Kidney epithelial cell (primary cell): ENCODE measurements at regions not wholly inside any gene's neighbourhood (a gene's known extent, or its start where the extent isn't known, plus 50 kb on each side); places are given as distances from the start of the nearest gene placed in this dataset.

Source experiments
- DNase-seq: peaks from one replicate; pipeline ENCODE4 v3.0.0-alpha.2; 2010; ENCODE audit warnings: low read depth
- H3K27me3 ChIP-seq: 2 replicates; pipeline ENCODE4 v1.6.0; 2011; ENCODE audit warnings: low read length; ENCODE audit not compliant: control insufficient read depth, insufficient read depth
- H3K36me3 ChIP-seq: 2 replicates; pipeline ENCODE4 v1.5.1; 2011; ENCODE audit warnings: low read length; ENCODE audit not compliant: control insufficient read depth, insufficient read depth
- H3K4me3 ChIP-seq: 2 replicates; pipeline ENCODE4 v1.5.1; 2011; ENCODE audit warnings: low read depth, mild to moderate bottlenecking, control low read depth, low read length
- TF ChIP-seq, protein P1 (sequence below): IDR thresholded peaks from 2 replicates; pipeline ENCODE4 v1.5.1; 2011; ENCODE audit warnings: mild to moderate bottlenecking, moderate library complexity, low read length, control low read depth, inconsistent platforms; ENCODE audit not compliant: insufficient read depth, poor library complexity, severe bottlenecking

- no peak for DNase-seq
- H3K4me3 ChIP-seq: no peak overlapping the region
- TF ChIP-seq, protein P1, sequence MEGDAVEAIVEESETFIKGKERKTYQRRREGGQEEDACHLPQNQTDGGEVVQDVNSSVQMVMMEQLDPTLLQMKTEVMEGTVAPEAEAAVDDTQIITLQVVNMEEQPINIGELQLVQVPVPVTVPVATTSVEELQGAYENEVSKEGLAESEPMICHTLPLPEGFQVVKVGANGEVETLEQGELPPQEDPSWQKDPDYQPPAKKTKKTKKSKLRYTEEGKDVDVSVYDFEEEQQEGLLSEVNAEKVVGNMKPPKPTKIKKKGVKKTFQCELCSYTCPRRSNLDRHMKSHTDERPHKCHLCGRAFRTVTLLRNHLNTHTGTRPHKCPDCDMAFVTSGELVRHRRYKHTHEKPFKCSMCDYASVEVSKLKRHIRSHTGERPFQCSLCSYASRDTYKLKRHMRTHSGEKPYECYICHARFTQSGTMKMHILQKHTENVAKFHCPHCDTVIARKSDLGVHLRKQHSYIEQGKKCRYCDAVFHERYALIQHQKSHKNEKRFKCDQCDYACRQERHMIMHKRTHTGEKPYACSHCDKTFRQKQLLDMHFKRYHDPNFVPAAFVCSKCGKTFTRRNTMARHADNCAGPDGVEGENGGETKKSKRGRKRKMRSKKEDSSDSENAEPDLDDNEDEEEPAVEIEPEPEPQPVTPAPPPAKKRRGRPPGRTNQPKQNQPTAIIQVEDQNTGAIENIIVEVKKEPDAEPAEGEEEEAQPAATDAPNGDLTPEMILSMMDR: no peak
- H3K36me3 ChIP-seq: no peaks in the 10 kb centered on the region
- H3K27me3 ChIP-seq: no peaks in the 10 kb centered on the region
Measured at GRCh38 chr13:85597790-85598500, 201.3 kb downstream of the SLITRK6 start.

DNA sequence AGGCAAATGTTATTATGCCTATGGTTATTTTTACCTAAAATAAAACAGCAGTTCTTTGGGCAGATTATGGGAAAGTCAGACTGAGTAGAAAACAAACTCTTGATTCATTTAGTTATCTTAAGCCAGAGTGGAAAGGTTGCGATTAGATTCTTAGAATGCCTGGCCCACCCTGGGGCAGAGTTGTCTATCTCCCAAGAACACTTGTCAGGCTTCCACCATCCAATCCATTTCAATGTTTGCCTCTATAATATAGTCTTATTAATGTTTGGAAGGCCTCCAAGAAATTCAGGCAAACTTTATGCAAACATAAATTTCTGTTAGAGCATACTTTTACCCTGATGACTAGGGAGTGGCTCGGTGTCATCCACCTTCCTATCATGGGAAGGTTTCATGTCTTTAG, 207.0 kb downstream of the SLITRK6 start:
- TF ChIP-seq, protein P1: no peak
- H3K4me3 ChIP-seq: no peak overlapping the region
- no peak for DNase-seq
- no peaks in the 10 kb centered on the region for H3K27me3 ChIP-seq
- H3K36me3 ChIP-seq: no peaks in the 10 kb centered on the region

DNA sequence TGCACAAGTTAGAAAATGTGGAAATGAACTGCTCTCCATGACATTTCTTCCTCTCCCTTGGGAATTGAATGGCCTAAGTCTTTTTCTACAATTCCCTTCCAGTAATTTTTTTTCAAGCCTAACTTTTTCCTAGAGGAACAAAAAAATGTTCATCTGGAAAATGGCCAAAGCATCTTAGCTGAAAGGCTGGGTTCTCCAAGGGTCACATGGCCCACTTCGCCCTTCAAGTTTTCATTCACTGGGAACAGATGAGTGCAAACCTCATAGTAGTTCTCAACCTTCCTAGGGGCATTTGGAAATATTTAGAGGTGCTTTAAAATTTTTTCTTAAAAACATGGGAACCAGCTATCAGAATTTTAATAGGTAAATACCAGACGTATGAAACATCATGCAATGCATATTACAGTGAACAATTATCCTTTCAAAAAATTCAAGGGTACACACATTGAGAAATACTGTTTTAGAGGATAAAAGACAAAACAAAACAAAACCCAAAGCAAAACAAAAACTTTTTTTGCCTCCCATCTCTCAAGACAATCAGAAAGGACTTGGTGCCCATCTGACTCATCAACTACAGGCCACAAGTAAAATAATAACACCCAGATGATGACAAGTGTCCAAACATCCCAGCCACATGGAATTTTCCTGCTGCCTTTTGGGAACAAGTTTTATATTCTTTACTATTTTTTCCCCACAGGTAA, 208.8 kb downstream of the SLITRK6 start:
- DNase-seq: no peak
- TF ChIP-seq, protein P1: no peak

DNA sequence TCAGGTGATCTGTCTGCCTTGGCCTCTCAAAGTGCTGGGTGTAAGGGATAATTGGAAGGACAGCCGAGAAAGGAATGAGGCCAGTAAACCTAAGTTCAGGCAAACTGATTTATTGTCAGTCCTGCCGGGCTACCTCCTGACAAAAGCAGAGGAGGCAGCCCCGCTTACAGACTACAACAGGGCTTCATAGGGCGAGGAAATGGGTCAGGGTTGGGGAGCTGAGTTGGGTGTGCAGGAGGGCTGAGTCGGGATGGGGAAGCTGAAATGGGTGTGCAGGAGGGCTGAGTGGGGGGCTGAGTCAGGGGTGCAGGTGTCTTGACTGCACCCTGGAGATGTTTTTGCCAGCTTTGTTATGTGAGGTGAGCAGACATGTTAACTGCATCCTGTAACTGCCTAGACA, 210.2 kb downstream of the SLITRK6 start:
- Histone ChIP-seq H3K27me3 (no peaks in the 10 kb centered on the region), H3K4me3 (no peak overlapping the region), H3K36me3 (no peaks in the 10 kb centered on the region)
- TF ChIP-seq, protein P1: no peak
- no peak for DNase-seq

More for the DNA sequence above, 208.8 kb downstream of the SLITRK6 start:
- Histone ChIP-seq H3K27me3 (no peaks in the 10 kb centered on the region), H3K4me3 (no peak overlapping the region), H3K36me3 (no peaks in the 10 kb centered on the region)

DNA sequence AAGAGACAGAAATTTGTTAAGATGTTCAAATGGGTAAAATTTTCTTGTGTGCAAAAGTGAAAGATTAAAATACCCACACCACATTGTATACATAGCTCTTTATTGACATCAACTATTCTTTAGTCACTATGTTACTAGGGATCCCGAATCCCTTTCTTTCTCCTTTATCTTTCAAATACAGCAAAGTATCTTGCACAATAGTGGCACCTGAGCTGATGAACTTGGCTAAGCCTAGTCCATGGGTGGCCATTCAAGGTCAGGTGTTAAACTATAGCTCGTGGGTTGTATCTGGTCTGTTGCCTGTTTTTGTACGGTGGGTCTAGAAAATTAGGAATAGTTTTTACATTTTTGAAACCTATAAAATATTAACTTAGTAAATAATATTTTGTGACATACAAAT, 210.9 kb downstream of the SLITRK6 start:
- no peak for DNase-seq
- TF ChIP-seq, protein P1: no peak
- Histone ChIP-seq H3K27me3 (no peaks in the 10 kb centered on the region), H3K4me3 (no peak overlapping the region), H3K36me3 (no peaks in the 10 kb centered on the region)

DNA sequence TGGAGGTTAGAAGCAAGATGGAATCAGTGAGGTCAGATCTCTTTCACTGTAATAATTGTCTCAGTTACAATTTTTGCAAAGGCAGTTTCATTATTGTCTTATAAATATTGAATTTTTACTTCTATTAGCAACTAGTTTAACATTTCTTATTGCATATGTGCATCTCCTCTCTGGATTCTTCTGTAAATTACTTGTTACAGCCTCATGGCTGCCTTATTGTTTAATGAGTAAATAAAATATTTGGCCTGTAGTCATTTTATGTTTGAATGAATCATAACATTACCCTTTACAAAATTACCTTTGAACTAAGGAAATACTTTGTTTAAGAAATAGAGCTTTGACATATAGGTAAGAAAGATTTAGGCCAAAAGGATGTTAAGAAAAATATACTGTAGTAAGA, 212.4 kb downstream of the SLITRK6 start:
- TF ChIP-seq, protein P1: no peak
- no peak for DNase-seq
- no peaks in the 10 kb centered on the region for H3K27me3 ChIP-seq
- H3K4me3 ChIP-seq: no peak overlapping the region
- H3K36me3 ChIP-seq: no peaks in the 10 kb centered on the region
